Adrenal gland (tissue), 9 donors: ENCODE measurements at regions not wholly inside any gene's neighbourhood (a gene's known extent, or its start where the extent isn't known, plus 50 kb on each side); places are given as distances from the start of the nearest gene placed in this dataset.

Experiments used
- DNase-seq, 7 donors: peaks; one replicate each; pipeline ENCODE4 v3.0.0-alpha.2; 2019 to 2020
- H3K27ac ChIP-seq, 5 donors: fragments of 200-600 bp; sonication (generic) in 4 of 5; 1 replicate in 3 of 5; 2 replicates in 2 of 5; pipeline versions ENCODE4 v1.5.1 to v1.8.0; 2016 to 2020; ENCODE audit warnings: mild to moderate bottlenecking in 1 of 5
- H3K27me3 ChIP-seq: fragments of 200-600 bp; 2 replicates; pipeline ENCODE4 v1.8.0; 2021
- H3K36me3 ChIP-seq, 2 donors: fragments of 200-600 bp; replicated peaks in 1 of 2; 1 replicate in 1 of 2; 2 replicates in 1 of 2; pipeline versions ENCODE4 v1.5.1 to v1.8.0; 2018 to 2022
- H3K4me1 ChIP-seq, 2 donors: fragments of 200-600 bp; replicated peaks in 1 of 2; 1 replicate in 1 of 2; 2 replicates in 1 of 2; pipeline versions ENCODE4 v1.5.1 to v1.8.0; 2018 to 2021
- H3K4me3 ChIP-seq, 4 donors: fragments of 200-600 bp; sonication (generic) in 3 of 4; one replicate each; pipeline ENCODE4 v1.5.1; 2016 to 2018
- H3K9me3 ChIP-seq, 3 donors: fragments of 200-600 bp; sonication (generic) in 1 of 3; replicated peaks in 1 of 3; 1 replicate in 2 of 3; 2 replicates in 1 of 3; pipeline versions ENCODE4 v1.5.1 to v1.8.0; 2016 to 2021
- CTCF ChIP-seq, 6 experiments: fragments of 450-650 bp in 4 of 6; fragments of 200-600 bp in 2 of 6; sonication (generic) in 1 of 6; IDR thresholded peaks; 1 replicate in 5 of 6; 2 replicates in 1 of 6; pipeline versions ENCODE4 v1.5.1 to v1.8.0; 2016 to 2021; ENCODE audit warnings: antibody characterized with exemption in 6 of 6, mild to moderate bottlenecking in 2 of 6, moderate library complexity in 1 of 6
- POLR2A ChIP-seq, 2 donors: fragments of 450-650 bp; IDR thresholded peaks; one replicate each; pipeline ENCODE4 v1.6.1; 2017; ENCODE audit warnings: antibody characterized with exemption in 2 of 2, mild to moderate bottlenecking in 2 of 2, moderate library complexity in 1 of 2
- WGBS, 4 donors: extraction: QIAGEN DNeasy Blood & Tissue Kit in 2 of 4; methylation state at CpG; one replicate each; pipeline versions ENCODE4 v1.1.5 to v1.1.7; 2013 to 2017; 5-methylcytosine and 5-hydroxymethylcytosine counted together
- intact Hi-C, 2 donors: fragments of 100-400 bp; cut with DNase I; formaldehyde crosslinking; loops; one replicate each; pipeline versions ENCODE4 v1.14.1 to v1.15.0; 2022 to 2023
- donor health status: healthy with polysubstance abuse.
- donor health status: Bipolar disorder and iron deficiency.
- donor health status: DM: yes; HTN: yes; CAD: no.
- donor health status: DM: no; HTN: no; CAD: no.
- donor health status: DM: no; HTN: no; CAD: no.

- Histone ChIP-seq H3K36me3 (no peaks in the 10 kb centered on the region), H3K4me3 (no peak overlapping the region), H3K4me1 (no peaks in the 10 kb centered on the region), H3K9me3 (no peaks in the 10 kb centered on the region), H3K27ac (no peak overlapping the region), H3K27me3 (no peaks in the 10 kb centered on the region)
- 69 to 75% (median 71%) methylated on average over 8 to 10 of the region's 10 CpGs for WGBS, 4 donors
- DNase-seq: no peak
- TF ChIP-seq POLR2A (IDR thresholded peaks at IDR 0.05) (no peak), CTCF (IDR thresholded peaks at IDR 0.05) (no peak)
- intact Hi-C loops: no loop called here
Observed at GRCh38 chr10:130335336-130335735, 199.1 kb downstream of the GLRX3 start.

GRCh38 chr10:130336617-130337304, 200.6 kb downstream of the GLRX3 start:
- Histone ChIP-seq H3K36me3 (no peaks in the 10 kb centered on the region), H3K4me3 (no peak overlapping the region), H3K27me3 (no peaks in the 10 kb centered on the region), H3K27ac (no peak overlapping the region), H3K4me1 (no peaks in the 10 kb centered on the region), H3K9me3 (no peaks in the 10 kb centered on the region)
- intact Hi-C loops: no loop called here
- 62 to 71% (median 67%) methylated on average over 7 to 8 of the region's 8 CpGs for WGBS, 4 donors
- no peak for DNase-seq
- TF ChIP-seq CTCF (IDR thresholded peaks at IDR 0.05) (no peak), POLR2A (IDR thresholded peaks at IDR 0.05) (no peak)

GRCh38 chr10:130337305-130337640, 201.1 kb downstream of the GLRX3 start:
- intact Hi-C loops: no loop called here
- DNase-seq: no peak
- no peaks in the 10 kb centered on the region for H3K9me3 ChIP-seq
- TF ChIP-seq POLR2A (IDR thresholded peaks at IDR 0.05) (no peak), CTCF (IDR thresholded peaks at IDR 0.05) (no peak)
- H3K4me1 ChIP-seq: no peaks in the 10 kb centered on the region
- 77 to 91% (median 79%) methylated on average over 13 of the region's 13 CpGs for WGBS, 4 donors
- no peak overlapping the region for H3K27ac ChIP-seq
- no peak overlapping the region for H3K4me3 ChIP-seq
- no peaks in the 10 kb centered on the region for H3K27me3 ChIP-seq
- no peaks in the 10 kb centered on the region for H3K36me3 ChIP-seq

GRCh38 chr10:130337696-130338635, 201.8 kb downstream of the GLRX3 start:
- Histone ChIP-seq H3K27me3 (no peaks in the 10 kb centered on the region), H3K9me3 (no peaks in the 10 kb centered on the region), H3K4me3 (no peak overlapping the region), H3K27ac (no peak overlapping the region), H3K4me1 (no peaks in the 10 kb centered on the region), H3K36me3 (no peaks in the 10 kb centered on the region)
- TF ChIP-seq CTCF (IDR thresholded peaks at IDR 0.05) (no peak), POLR2A (IDR thresholded peaks at IDR 0.05) (no peak)
- WGBS, 4 donors: 76 to 87% (median 80%) methylated on average over 14 to 19 of the region's 19 CpGs
- DNase-seq: peak in 1 of 7 donors; percentile 38
- intact Hi-C loops: no loop called here
